HL-60 (cell line): ENCODE measurements at regions not wholly inside any gene's neighbourhood (a gene's known extent, or its start where the extent isn't known, plus 50 kb on each side); places are given as distances from the start of the nearest gene placed in this dataset.

Source experiments
- CTCF ChIP-seq: IDR thresholded peaks from one replicate; pipeline ENCODE4 v1.5.1; 2011; ENCODE audit warnings: low read length, control low read depth, inconsistent platforms; ENCODE audit not compliant: insufficient read depth
- REST ChIP-seq: IDR thresholded peaks from 2 replicates; pipeline ENCODE4 v1.6.1; 2012; ENCODE audit warnings: low read depth; ENCODE audit not compliant: insufficient replicate concordance

GRCh38 chr11:33617672-33618350 is 82.8 kb downstream of the C11orf91 start:
- TF ChIP-seq CTCF (no peak), REST (no peak)
